K562 (cell line): ENCODE measurements at regions not wholly inside any gene's neighbourhood (a gene's known extent, or its start where the extent isn't known, plus 50 kb on each side); places are given as distances from the start of the nearest gene placed in this dataset.

Experiments
- ATAC-seq: fragments of 200-7000 bp; cut with Tn5 transposase; 3 replicates; pipeline ENCODE4 v1.9.1; 2020; ENCODE audit warnings: moderate library complexity
- BruUV-seq: library from RNA; stranded (reverse); fragments of 400-500 nt; replicated peaks from 2 replicates; lab custom pipeline; 2021; lab: Mats Ljungman, UMichigan
- CTCF ChIA-PET: fragments of 300-600 bp; formaldehyde crosslinking; extraction: SDS; loops from one replicate; lab custom pipeline; 2021; ENCODE audit warnings: low intra/inter-chr PET ratio; lab: Yijun Ruan, JAX
- POLR2A ChIA-PET: fragments of 300-600, 350-650 bp; sonication (Branson Sonifier 250); formaldehyde crosslinking; extraction: SDS; loops from one replicate; lab custom pipeline; 2021; ENCODE audit warnings: antibody characterized with exemption, inconsistent platforms; lab: Yijun Ruan, JAX
- DNase-seq, 4 experiments: peaks; one replicate each; pipeline versions ENCODE4 v3.0.0 to v3.0.0-alpha.2; 2011 to 2018; ENCODE audit warnings: low spot score in 3 of 4, mixed read lengths in 3 of 4; ENCODE audit errors: extremely low read depth in 1 of 4
- FAIRE-seq: peaks from 2 replicates; lab custom pipeline; 2011; peaks lifted over from hg19 to GRCh38; lab: Jason Lieb, UNC
- H2AFZ ChIP-seq: 2 replicates; pipeline ENCODE4 v1.6.0; 2011; ENCODE audit warnings: low read depth, low read length, control low read depth, inconsistent platforms
- H3K27ac ChIP-seq: fragments of 200-600 bp; 3 replicates; pipeline ENCODE4 v1.8.0; 2011; ENCODE audit warnings: low read depth, mild to moderate bottlenecking, control low read depth, inconsistent platforms, low read length, moderate library complexity, mixed read lengths; ENCODE audit errors: extremely low read depth
- H3K27me3 ChIP-seq, 2 experiments: fragments of 300-600 bp in 1 of 2; 2 replicates in 1 of 2; 3 replicates in 1 of 2; pipeline versions ENCODE4 v1.6.0 to v1.8.0; 2011; ENCODE audit warnings: inconsistent platforms in 2 of 2, low read length in 2 of 2, mild to moderate bottlenecking in 1 of 2, mixed read lengths in 1 of 2, moderate library complexity in 1 of 2; ENCODE audit not compliant: control insufficient read depth in 2 of 2, insufficient read depth in 2 of 2
- H3K36me3 ChIP-seq: fragments of 300-600 bp; 3 replicates; pipeline ENCODE4 v1.8.0; 2011; ENCODE audit warnings: mild to moderate bottlenecking, low read length, inconsistent platforms; ENCODE audit not compliant: control insufficient read depth, insufficient read depth
- H3K4me1 ChIP-seq, 2 experiments: fragments of 200-600 bp in 1 of 2; replicated peaks in 1 of 2; 2 replicates in 1 of 2; 3 replicates in 1 of 2; pipeline versions ENCODE4 v1.5.1 to v1.8.0; 2011; ENCODE audit warnings: inconsistent platforms in 2 of 2, low read length in 2 of 2, mild to moderate bottlenecking in 1 of 2, mixed read lengths in 1 of 2, moderate library complexity in 1 of 2; ENCODE audit not compliant: control insufficient read depth in 2 of 2, insufficient read depth in 2 of 2
- H3K4me2 ChIP-seq: 2 replicates; pipeline ENCODE4 v1.6.1; 2011; ENCODE audit warnings: low read length, control low read depth, inconsistent platforms, mixed read lengths; ENCODE audit not compliant: insufficient read depth
- H3K4me3 ChIP-seq: fragments of 200-600 bp; sonication (generic), shearing (Covaris generic); 2 replicates; pipeline ENCODE4 v1.5.1; 2016; ENCODE audit warnings: control low read depth, inconsistent platforms
- H3K79me2 ChIP-seq: fragments of 200-600 bp; 3 replicates; pipeline ENCODE4 v1.8.0; 2011; ENCODE audit warnings: low read length, inconsistent platforms; ENCODE audit not compliant: control insufficient read depth, insufficient read depth
- H3K9ac ChIP-seq, 2 experiments: 2 replicates each; pipeline versions ENCODE4 v1.6.0 to v1.6.1; 2011; ENCODE audit warnings: low read depth in 2 of 2, low read length in 2 of 2, control low read depth in 1 of 2, inconsistent platforms in 1 of 2, mild to moderate bottlenecking in 1 of 2, mixed read lengths in 1 of 2; ENCODE audit not compliant: insufficient read depth in 1 of 2
- H3K9me1 ChIP-seq: one replicate; pipeline ENCODE4 v1.6.0; 2011; ENCODE audit warnings: inconsistent platforms, mild to moderate bottlenecking, low read length, moderate library complexity; ENCODE audit not compliant: control insufficient read depth, insufficient read depth
- H3K9me3 ChIP-seq: replicated peaks from 2 replicates; pipeline ENCODE4 v1.5.1; 2011; ENCODE audit warnings: low read depth, low read length, inconsistent platforms; ENCODE audit not compliant: control insufficient read depth, insufficient read depth
- H4K20me1 ChIP-seq: replicated peaks from 2 replicates; pipeline ENCODE4 v1.6.1; 2011; ENCODE audit warnings: low read length, inconsistent platforms, mixed read lengths; ENCODE audit not compliant: control insufficient read depth, insufficient read depth
- ARID1B ChIP-seq: fragments of 450-650 bp; IDR thresholded peaks from 2 replicates; pipeline ENCODE4 v1.6.1; 2016; ENCODE audit warnings: antibody characterized with exemption, mild to moderate bottlenecking, inconsistent platforms
- BCL6 ChIP-seq: fragments of 250-450 bp; sonication (Bioruptor Pico); IDR thresholded peaks from 2 replicates; pipeline ENCODE4 v1.4.0; 2020
- FOS ChIP-seq: IDR thresholded peaks from 3 replicates; pipeline ENCODE4 v1.6.1; 2011; ENCODE audit not compliant: insufficient read length; ENCODE audit errors: extremely low read depth
- GABPB1 ChIP-seq: sonication (generic); formaldehyde crosslinking; IDR thresholded peaks from 2 replicates; pipeline ENCODE4 v1.8.0; 2022; ENCODE audit warnings: mild to moderate bottlenecking, missing genetic modification reagents
- GATAD2B ChIP-seq: fragments of 450-650 bp; IDR thresholded peaks from 2 replicates; pipeline ENCODE4 v1.6.1; 2017; ENCODE audit warnings: mild to moderate bottlenecking, borderline replicate concordance
- GTF2F1 ChIP-seq: IDR thresholded peaks from 2 replicates; pipeline ENCODE4 v1.6.1; 2011; ENCODE audit warnings: low read depth, low read length, improper control_type of control experiment
- KAT8 ChIP-seq: fragments of 450-650 bp; IDR thresholded peaks from 2 replicates; pipeline ENCODE4 v1.6.1; 2016; ENCODE audit warnings: low read depth, mild to moderate bottlenecking
- NR2C2 ChIP-seq, 2 experiments: fragments of 200-800 bp in 1 of 2; sonication (Bioruptor generic) in 1 of 2; sonication (generic) in 1 of 2; formaldehyde crosslinking in 1 of 2; IDR thresholded peaks; 2 replicates each; pipeline versions ENCODE4 v1.6.1 to v1.8.0; 2016 to 2022; ENCODE audit warnings: mild to moderate bottlenecking in 1 of 2, missing compliant biosample characterization in 1 of 2, missing genetic modification characterization in 1 of 2, missing genetic modification reagents in 1 of 2
- NUFIP1 ChIP-seq: fragments of 450-650 bp; IDR thresholded peaks from 2 replicates; pipeline ENCODE4 v1.6.1; 2018; ENCODE audit not compliant: partially characterized antibody
- U2AF2 ChIP-seq: fragments of 200-400 bp; formaldehyde crosslinking; optimal IDR thresholded peaks from 2 replicates; pipeline ENCODE3; 2017; ENCODE audit warnings: low read depth, mild to moderate bottlenecking, low read length
- WGBS: fragments of 100-300 bp; shearing (Covaris generic); methylation state at CpG from one replicate; pipeline ENCODE4 v1.1.6; 2016; ENCODE audit warnings: low coverage, mixed read lengths; ENCODE audit not compliant: insufficient coverage; ENCODE audit errors: missing lambda C conversion rate; 5-methylcytosine and 5-hydroxymethylcytosine counted together
- in situ Hi-C: fragments of 300-500 bp; cut with MboI; formaldehyde crosslinking; loops from 4 replicates; pipeline ENCODE4 v1.15.0; 2018; ENCODE audit warnings: inconsistent platforms, mixed read lengths
- intact Hi-C: fragments of 100-400 bp; cut with micrococcal nuclease; formaldehyde crosslinking; loops from 2 replicates; pipeline ENCODE4 v1.14.2; 2022
- TF ChIP-seq, protein P1 (sequence below): IDR thresholded peaks from 3 replicates; pipeline ENCODE4 v1.6.1; 2011; ENCODE audit warnings: borderline replicate concordance, mild to moderate bottlenecking; ENCODE audit not compliant: insufficient read length, insufficient read depth
- TF ChIP-seq, protein P2 (sequence below): sonication (generic); formaldehyde crosslinking; IDR thresholded peaks from 2 replicates; pipeline ENCODE4 v1.8.0; 2023; ENCODE audit warnings: missing genetic modification reagents, mild to moderate bottlenecking, borderline replicate concordance
- TF ChIP-seq, protein P3 (sequence below): fragments of 450-650 bp; IDR thresholded peaks from 2 replicates; pipeline ENCODE4 v1.6.1; 2016; ENCODE audit warnings: borderline replicate concordance
- TF ChIP-seq, protein P4 (sequence below): sonication (generic); formaldehyde crosslinking; IDR thresholded peaks from 2 replicates; pipeline ENCODE4 v1.8.1; 2023; ENCODE audit warnings: mild to moderate bottlenecking, missing genetic modification reagents, moderate library complexity

DNA sequence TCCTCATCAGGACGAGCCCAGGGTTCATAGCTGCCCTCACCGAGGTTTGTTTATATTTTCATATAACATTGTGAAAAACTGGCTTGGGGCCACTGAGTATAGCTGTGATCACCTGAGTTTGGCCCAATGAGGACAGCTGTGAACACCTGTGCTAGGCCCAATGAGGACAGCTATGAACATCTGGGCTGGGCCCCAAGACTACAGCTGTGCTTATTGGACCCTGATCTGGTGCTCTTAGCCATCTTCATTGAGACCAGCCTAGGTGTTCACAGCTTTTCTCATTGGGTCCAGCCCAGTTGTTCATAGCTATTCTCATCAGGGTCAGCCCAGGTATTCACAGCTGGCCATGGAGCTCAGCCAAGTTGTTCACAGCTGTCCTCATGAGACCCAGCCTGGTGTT is 1167.3 kb downstream of the UQCRFS1 start:
- intact Hi-C loops (no loop called here), in situ Hi-C loops (no loop called here)
- 0% methylated on average over 2 of the region's 2 CpGs for WGBS
- H3K4me2 ChIP-seq, result no peak overlapping the region
- H2AFZ ChIP-seq, result no peak overlapping the region
- H4K20me1 ChIP-seq, result no peaks in the 10 kb centered on the region
- no peaks in the 10 kb centered on the region for H3K4me1 ChIP-seq
- no TSS peak for BruUV-seq
- H3K27me3 ChIP-seq, result no peaks in the 10 kb centered on the region
- DNase-seq (no peak), ATAC-seq (no peak), FAIRE-seq (no peak)
- POLR2A ChIA-PET, result interaction anchor here (0.8 kb wide), 1 partner anchor 14 kb away, joined by 3 read pairs; no protein-coding TSS in a partner anchor
- CTCF ChIA-PET, result no interaction called here
- H3K27ac ChIP-seq, result no peak overlapping the region
- no peak overlapping the region for H3K9ac ChIP-seq
- no peaks in the 10 kb centered on the region for H3K9me3 ChIP-seq
- no peak overlapping the region for H3K4me3 ChIP-seq
- no peaks in the 10 kb centered on the region for H3K9me1 ChIP-seq
- no peaks in the 10 kb centered on the region for H3K79me2 ChIP-seq
- no peaks in the 10 kb centered on the region for H3K36me3 ChIP-seq
- TF ChIP-seq GATAD2B (no peak), NR2C2 (CRISPR knock-in tag; IDR thresholded peaks at IDR 0.05) (no peak), NR2C2 (tag; IDR thresholded peaks at IDR 0.05) (no peak), FOS (no peak), ARID1B (no peak), GABPB1 (no peak), NUFIP1 (no peak), U2AF2 (no peak), GTF2F1 (no peak), BCL6 (CRISPR knock-in tag) (no peak), KAT8 (no peak)
- TF ChIP-seq, protein P1, sequence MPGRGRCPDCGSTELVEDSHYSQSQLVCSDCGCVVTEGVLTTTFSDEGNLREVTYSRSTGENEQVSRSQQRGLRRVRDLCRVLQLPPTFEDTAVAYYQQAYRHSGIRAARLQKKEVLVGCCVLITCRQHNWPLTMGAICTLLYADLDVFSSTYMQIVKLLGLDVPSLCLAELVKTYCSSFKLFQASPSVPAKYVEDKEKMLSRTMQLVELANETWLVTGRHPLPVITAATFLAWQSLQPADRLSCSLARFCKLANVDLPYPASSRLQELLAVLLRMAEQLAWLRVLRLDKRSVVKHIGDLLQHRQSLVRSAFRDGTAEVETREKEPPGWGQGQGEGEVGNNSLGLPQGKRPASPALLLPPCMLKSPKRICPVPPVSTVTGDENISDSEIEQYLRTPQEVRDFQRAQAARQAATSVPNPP, result no peak
- TF ChIP-seq, protein P2, sequence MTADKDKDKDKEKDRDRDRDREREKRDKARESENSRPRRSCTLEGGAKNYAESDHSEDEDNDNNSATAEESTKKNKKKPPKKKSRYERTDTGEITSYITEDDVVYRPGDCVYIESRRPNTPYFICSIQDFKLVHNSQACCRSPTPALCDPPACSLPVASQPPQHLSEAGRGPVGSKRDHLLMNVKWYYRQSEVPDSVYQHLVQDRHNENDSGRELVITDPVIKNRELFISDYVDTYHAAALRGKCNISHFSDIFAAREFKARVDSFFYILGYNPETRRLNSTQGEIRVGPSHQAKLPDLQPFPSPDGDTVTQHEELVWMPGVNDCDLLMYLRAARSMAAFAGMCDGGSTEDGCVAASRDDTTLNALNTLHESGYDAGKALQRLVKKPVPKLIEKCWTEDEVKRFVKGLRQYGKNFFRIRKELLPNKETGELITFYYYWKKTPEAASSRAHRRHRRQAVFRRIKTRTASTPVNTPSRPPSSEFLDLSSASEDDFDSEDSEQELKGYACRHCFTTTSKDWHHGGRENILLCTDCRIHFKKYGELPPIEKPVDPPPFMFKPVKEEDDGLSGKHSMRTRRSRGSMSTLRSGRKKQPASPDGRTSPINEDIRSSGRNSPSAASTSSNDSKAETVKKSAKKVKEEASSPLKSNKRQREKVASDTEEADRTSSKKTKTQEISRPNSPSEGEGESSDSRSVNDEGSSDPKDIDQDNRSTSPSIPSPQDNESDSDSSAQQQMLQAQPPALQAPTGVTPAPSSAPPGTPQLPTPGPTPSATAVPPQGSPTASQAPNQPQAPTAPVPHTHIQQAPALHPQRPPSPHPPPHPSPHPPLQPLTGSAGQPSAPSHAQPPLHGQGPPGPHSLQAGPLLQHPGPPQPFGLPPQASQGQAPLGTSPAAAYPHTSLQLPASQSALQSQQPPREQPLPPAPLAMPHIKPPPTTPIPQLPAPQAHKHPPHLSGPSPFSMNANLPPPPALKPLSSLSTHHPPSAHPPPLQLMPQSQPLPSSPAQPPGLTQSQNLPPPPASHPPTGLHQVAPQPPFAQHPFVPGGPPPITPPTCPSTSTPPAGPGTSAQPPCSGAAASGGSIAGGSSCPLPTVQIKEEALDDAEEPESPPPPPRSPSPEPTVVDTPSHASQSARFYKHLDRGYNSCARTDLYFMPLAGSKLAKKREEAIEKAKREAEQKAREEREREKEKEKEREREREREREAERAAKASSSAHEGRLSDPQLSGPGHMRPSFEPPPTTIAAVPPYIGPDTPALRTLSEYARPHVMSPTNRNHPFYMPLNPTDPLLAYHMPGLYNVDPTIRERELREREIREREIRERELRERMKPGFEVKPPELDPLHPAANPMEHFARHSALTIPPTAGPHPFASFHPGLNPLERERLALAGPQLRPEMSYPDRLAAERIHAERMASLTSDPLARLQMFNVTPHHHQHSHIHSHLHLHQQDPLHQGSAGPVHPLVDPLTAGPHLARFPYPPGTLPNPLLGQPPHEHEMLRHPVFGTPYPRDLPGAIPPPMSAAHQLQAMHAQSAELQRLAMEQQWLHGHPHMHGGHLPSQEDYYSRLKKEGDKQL (CRISPR knock-in tag), result no peak
- TF ChIP-seq, protein P3, sequence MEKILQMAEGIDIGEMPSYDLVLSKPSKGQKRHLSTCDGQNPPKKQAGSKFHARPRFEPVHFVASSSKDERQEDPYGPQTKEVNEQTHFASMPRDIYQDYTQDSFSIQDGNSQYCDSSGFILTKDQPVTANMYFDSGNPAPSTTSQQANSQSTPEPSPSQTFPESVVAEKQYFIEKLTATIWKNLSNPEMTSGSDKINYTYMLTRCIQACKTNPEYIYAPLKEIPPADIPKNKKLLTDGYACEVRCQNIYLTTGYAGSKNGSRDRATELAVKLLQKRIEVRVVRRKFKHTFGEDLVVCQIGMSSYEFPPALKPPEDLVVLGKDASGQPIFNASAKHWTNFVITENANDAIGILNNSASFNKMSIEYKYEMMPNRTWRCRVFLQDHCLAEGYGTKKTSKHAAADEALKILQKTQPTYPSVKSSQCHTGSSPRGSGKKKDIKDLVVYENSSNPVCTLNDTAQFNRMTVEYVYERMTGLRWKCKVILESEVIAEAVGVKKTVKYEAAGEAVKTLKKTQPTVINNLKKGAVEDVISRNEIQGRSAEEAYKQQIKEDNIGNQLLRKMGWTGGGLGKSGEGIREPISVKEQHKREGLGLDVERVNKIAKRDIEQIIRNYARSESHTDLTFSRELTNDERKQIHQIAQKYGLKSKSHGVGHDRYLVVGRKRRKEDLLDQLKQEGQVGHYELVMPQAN, result no peak
- TF ChIP-seq, protein P4, sequence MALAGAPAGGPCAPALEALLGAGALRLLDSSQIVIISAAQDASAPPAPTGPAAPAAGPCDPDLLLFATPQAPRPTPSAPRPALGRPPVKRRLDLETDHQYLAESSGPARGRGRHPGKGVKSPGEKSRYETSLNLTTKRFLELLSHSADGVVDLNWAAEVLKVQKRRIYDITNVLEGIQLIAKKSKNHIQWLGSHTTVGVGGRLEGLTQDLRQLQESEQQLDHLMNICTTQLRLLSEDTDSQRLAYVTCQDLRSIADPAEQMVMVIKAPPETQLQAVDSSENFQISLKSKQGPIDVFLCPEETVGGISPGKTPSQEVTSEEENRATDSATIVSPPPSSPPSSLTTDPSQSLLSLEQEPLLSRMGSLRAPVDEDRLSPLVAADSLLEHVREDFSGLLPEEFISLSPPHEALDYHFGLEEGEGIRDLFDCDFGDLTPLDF (CRISPR knock-in tag), result no peak
